IMR-90 (cell line): ENCODE measurements at regions not wholly inside any gene's neighbourhood (a gene's known extent, or its start where the extent isn't known, plus 50 kb on each side); places are given as distances from the start of the nearest gene placed in this dataset.

ENCODE experiments used
- ATAC-seq: fragments of 200-7000 bp; cut with Tn5 transposase; 2 replicates; pipeline ENCODE4 v1.9.1; 2020; ENCODE audit warnings: low read depth, mild to moderate bottlenecking, moderate library complexity
- BruUV-seq: library from RNA; stranded (reverse); fragments of 400-500 nt; replicated peaks from 2 replicates; lab custom pipeline; 2021; lab: Mats Ljungman, UMichigan
- CTCF ChIA-PET: fragments of 300-600 bp; formaldehyde crosslinking; extraction: SDS; loops from one replicate; lab custom pipeline; 2021; ENCODE audit warnings: antibody characterized with exemption; lab: Yijun Ruan, JAX
- POLR2A ChIA-PET: fragments of 300-600 bp; sonication (Branson Sonifier 250); formaldehyde crosslinking; loops from one replicate; lab custom pipeline; 2022; ENCODE audit warnings: antibody characterized with exemption; ENCODE audit not compliant: unreplicated experiment; lab: Charles Lee
- DNase-seq: peaks from one replicate; pipeline ENCODE4 v3.0.0; 2013
- H2AFZ ChIP-seq: replicated peaks from 2 replicates; pipeline ENCODE3; 2013; ENCODE audit warnings: low read length, mild to moderate bottlenecking; ENCODE audit not compliant: poor library complexity
- H2AK5ac ChIP-seq: 2 replicates; pipeline ENCODE4 v1.6.1; 2013; ENCODE audit warnings: low read depth, low read length, inconsistent platforms
- H2AK9ac ChIP-seq: replicated peaks from 2 replicates; pipeline ENCODE3; 2013; ENCODE audit warnings: mild to moderate bottlenecking, low read depth, low read length, moderate library complexity; ENCODE audit not compliant: poor library complexity
- H2BK120ac ChIP-seq: 2 replicates; pipeline ENCODE4 v1.6.1; 2013; ENCODE audit warnings: low read depth, low read length, inconsistent platforms
- H2BK15ac ChIP-seq: 3 replicates; pipeline ENCODE4 v1.6.1; 2013; ENCODE audit warnings: low read depth, low read length, inconsistent platforms
- H2BK20ac ChIP-seq: 2 replicates; pipeline ENCODE4 v1.6.1; 2013; ENCODE audit warnings: low read depth, mild to moderate bottlenecking, inconsistent platforms, low read length, moderate library complexity
- H2BK5ac ChIP-seq: 2 replicates; pipeline ENCODE4 v1.6.1; 2013; ENCODE audit warnings: mild to moderate bottlenecking, low read depth, low read length, inconsistent platforms; ENCODE audit not compliant: poor library complexity, severe bottlenecking
- H3K14ac ChIP-seq: replicated peaks from 2 replicates; pipeline ENCODE4 v1.6.1; 2013; ENCODE audit warnings: low read depth, low read length, inconsistent platforms
- H3K18ac ChIP-seq: 2 replicates; pipeline ENCODE4 v1.6.1; 2013; ENCODE audit warnings: low read depth, low read length, control low read depth
- H3K23ac ChIP-seq: 2 replicates; pipeline ENCODE4 v1.6.1; 2013; ENCODE audit warnings: low read depth, low read length, inconsistent platforms
- H3K27ac ChIP-seq: 2 replicates; pipeline ENCODE4 v1.5.1; 2013; ENCODE audit warnings: mild to moderate bottlenecking, control low read depth, low read length; ENCODE audit not compliant: insufficient read depth
- H3K27me3 ChIP-seq: 2 replicates; pipeline ENCODE4 v1.6.1; 2013; ENCODE audit warnings: low read length; ENCODE audit not compliant: control insufficient read depth, insufficient read depth
- H3K36me3 ChIP-seq: 2 replicates; pipeline ENCODE4 v1.6.1; 2013; ENCODE audit warnings: low read length, mixed read lengths; ENCODE audit not compliant: control insufficient read depth, insufficient read depth
- H3K4ac ChIP-seq: 2 replicates; pipeline ENCODE4 v1.6.1; 2013; ENCODE audit warnings: low read depth, low read length, inconsistent platforms
- H3K4me1 ChIP-seq: 2 replicates; pipeline ENCODE4 v1.6.1; 2013; ENCODE audit warnings: low read length, mixed read lengths; ENCODE audit not compliant: control insufficient read depth, insufficient read depth
- H3K4me2 ChIP-seq: 2 replicates; pipeline ENCODE4 v1.6.1; 2013; ENCODE audit warnings: low read depth, mild to moderate bottlenecking, control low read depth, low read length, moderate library complexity
- H3K4me3 ChIP-seq: 2 replicates; pipeline ENCODE4 v1.5.1; 2013; ENCODE audit warnings: low read depth, mild to moderate bottlenecking, control low read depth, low read length, moderate library complexity; ENCODE audit not compliant: insufficient read depth
- H3K56ac ChIP-seq: 2 replicates; pipeline ENCODE4 v1.6.1; 2013; ENCODE audit warnings: low read length, inconsistent platforms; ENCODE audit not compliant: insufficient read depth; ENCODE audit errors: extremely low read depth
- H3K79me1 ChIP-seq, 2 experiments: 2 replicates each; pipeline ENCODE4 v1.6.1; 2013; ENCODE audit warnings: low read length in 2 of 2, inconsistent platforms in 1 of 2, low read depth in 1 of 2
- H3K9ac ChIP-seq: 2 replicates; pipeline ENCODE4 v1.6.1; 2013; ENCODE audit warnings: low read depth, low read length, control low read depth
- H3K9me1 ChIP-seq: 2 replicates; pipeline ENCODE4 v1.6.1; 2013; ENCODE audit warnings: low read length, inconsistent platforms; ENCODE audit not compliant: insufficient read depth
- H3K9me3 ChIP-seq: 2 replicates; pipeline ENCODE4 v1.6.1; 2013; ENCODE audit warnings: low read length; ENCODE audit not compliant: control insufficient read depth, insufficient read depth
- H4K20me1 ChIP-seq: 2 replicates; pipeline ENCODE4 v1.6.1; 2013; ENCODE audit warnings: low read length, inconsistent platforms; ENCODE audit not compliant: insufficient read depth
- H4K5ac ChIP-seq: 2 replicates; pipeline ENCODE4 v1.6.1; 2013; ENCODE audit warnings: mild to moderate bottlenecking, low read depth, low read length, control low read depth
- H4K8ac ChIP-seq, 2 experiments: 2 replicates each; pipeline ENCODE4 v1.6.1; 2013; ENCODE audit warnings: low read depth in 2 of 2, low read length in 2 of 2, control low read depth in 1 of 2, inconsistent platforms in 1 of 2
- H4K91ac ChIP-seq: 2 replicates; pipeline ENCODE4 v1.6.1; 2013; ENCODE audit warnings: low read depth, low read length, inconsistent platforms; ENCODE audit not compliant: insufficient read depth
- BHLHE40 ChIP-seq: fragments of 150-350 bp; IDR thresholded peaks from 2 replicates; pipeline ENCODE4 v1.6.1; 2016; ENCODE audit warnings: mild to moderate bottlenecking, low read depth, low read length
- CEBPB ChIP-seq: IDR thresholded peaks from 2 replicates; pipeline ENCODE4 v1.6.1; 2012; ENCODE audit warnings: low read depth, low read length, improper control_type of control experiment
- CHD1 ChIP-seq: IDR thresholded peaks from 2 replicates; pipeline ENCODE4 v1.6.1; 2012; ENCODE audit warnings: low read depth, low read length, improper control_type of control experiment
- CTCF ChIP-seq: conservative IDR thresholded peaks from 2 replicates; pipeline ENCODE4 v1.5.1; 2012; ENCODE audit warnings: mild to moderate bottlenecking, low read depth, low read length, improper control_type of control experiment
- ELK1 ChIP-seq: fragments of 150-350 bp; IDR thresholded peaks from 2 replicates; pipeline ENCODE4 v1.6.1; 2016; ENCODE audit warnings: low read depth, mild to moderate bottlenecking, low read length, moderate library complexity, borderline replicate concordance
- FOS ChIP-seq: fragments of 150-350 bp; IDR thresholded peaks from 2 replicates; pipeline ENCODE4 v1.6.1; 2016; ENCODE audit warnings: low read depth, low read length
- MAFK ChIP-seq: IDR thresholded peaks from 2 replicates; pipeline ENCODE4 v1.6.1; 2012; ENCODE audit warnings: low read depth, low read length, improper control_type of control experiment
- MAZ ChIP-seq: IDR thresholded peaks from 2 replicates; pipeline ENCODE4 v1.6.1; 2012; ENCODE audit warnings: low read depth, mild to moderate bottlenecking, low read length, improper control_type of control experiment, moderate library complexity, borderline replicate concordance
- MXI1 ChIP-seq: IDR thresholded peaks from 2 replicates; pipeline ENCODE4 v1.6.1; 2012; ENCODE audit warnings: low read depth, mild to moderate bottlenecking, low read length, moderate library complexity, borderline replicate concordance
- NFE2L2 ChIP-seq: fragments of 150-350 bp; IDR thresholded peaks from 2 replicates; pipeline ENCODE4 v1.6.1; 2016; ENCODE audit warnings: low read depth, mild to moderate bottlenecking, low read length
- POLR2A ChIP-seq: IDR thresholded peaks from 2 replicates; pipeline ENCODE4 v1.6.1; 2012; ENCODE audit warnings: mild to moderate bottlenecking, low read depth, low read length
- RAD21 ChIP-seq: IDR thresholded peaks from 2 replicates; pipeline ENCODE4 v1.6.1; 2012; ENCODE audit warnings: low read length, improper control_type of control experiment
- RCOR1 ChIP-seq: IDR thresholded peaks from 2 replicates; pipeline ENCODE4 v1.6.1; 2012; ENCODE audit warnings: mild to moderate bottlenecking, low read length, improper control_type of control experiment; ENCODE audit not compliant: insufficient replicate concordance
- RFX5 ChIP-seq: IDR thresholded peaks from 2 replicates; pipeline ENCODE4 v1.8.0; 2012; ENCODE audit warnings: low read depth, mild to moderate bottlenecking, low read length, moderate library complexity
- SMC3 ChIP-seq: fragments of 150-350 bp; IDR thresholded peaks from 2 replicates; pipeline ENCODE4 v1.6.1; 2016; ENCODE audit warnings: low read depth, mild to moderate bottlenecking, antibody characterized with exemption, low read length, moderate library complexity
- USF2 ChIP-seq: fragments of 150-350 bp; IDR thresholded peaks from 2 replicates; pipeline ENCODE4 v1.6.1; 2017; ENCODE audit warnings: mild to moderate bottlenecking, antibody characterized with exemption, low read length, low read depth
- WGBS, 2 experiments: methylation state at CpG; one replicate each; pipeline versions ENCODE4 v1.1.5 to v1.1.7; 2013; ENCODE audit warnings: missing lambda C conversion rate in 2 of 2; ENCODE audit not compliant: insufficient read length in 1 of 2; ENCODE audit errors: extremely low coverage in 2 of 2; 5-methylcytosine and 5-hydroxymethylcytosine counted together
- dilution Hi-C: fragments of 300-500 bp; cut with HindIII; formaldehyde crosslinking; loops from one replicate; pipeline ENCODE4 v1.14.3; 2018; ENCODE audit warnings: low sequenced_read_pairs; ENCODE audit not compliant: unreplicated experiment
- in situ Hi-C: fragments of 300-500 bp; cut with MboI; formaldehyde crosslinking; loops from 3 replicates; pipeline ENCODE4 v1.14.3; 2019; ENCODE audit warnings: low sequenced_read_pairs, inconsistent platforms, mixed read lengths
- intact Hi-C: fragments of 100-400 bp; cut with micrococcal nuclease; formaldehyde crosslinking; loops from 2 replicates; pipeline ENCODE4 v1.10.0; 2022

GRCh38 chr12:107544937-107545336 is 140.7 kb upstream of the PWP1 start:
- H4K20me1 ChIP-seq = no peaks in the 10 kb centered on the region
- no peak for ATAC-seq
- no peak overlapping the region for H3K4me3 ChIP-seq
- dilution Hi-C loops (no loop called here), in situ Hi-C loops (no loop called here), intact Hi-C loops (no loop called here)
- H2AK5ac ChIP-seq = no peak overlapping the region
- no peak overlapping the region for H3K4me2 ChIP-seq
- CTCF ChIA-PET = no interaction called here
- no peaks in the 10 kb centered on the region for H3K9me3 ChIP-seq
- no peaks in the 10 kb centered on the region for H3K79me1 ChIP-seq
- H2AK9ac ChIP-seq = no peak overlapping the region
- TF ChIP-seq POLR2A (no peak), SMC3 (no peak), FOS (no peak), CTCF (no peak), ELK1 (no peak), MAZ (no peak), CHD1 (no peak), BHLHE40 (no peak), RFX5 (no peak), MAFK (no peak), RAD21 (no peak), CEBPB (no peak), RCOR1 (no peak), NFE2L2 (no peak), USF2 (no peak), MXI1 (no peak)
- no peak overlapping the region for H4K8ac ChIP-seq
- no peaks in the 10 kb centered on the region for H3K27me3 ChIP-seq
- H4K5ac ChIP-seq = no peak overlapping the region
- H2BK15ac ChIP-seq = no peak overlapping the region
- H3K36me3 ChIP-seq = no peaks in the 10 kb centered on the region
- H3K9me1 ChIP-seq = no peaks in the 10 kb centered on the region
- H2AFZ ChIP-seq = no peak overlapping the region
- H2BK5ac ChIP-seq = no peak overlapping the region
- no CpG with 5 or more reads among the region's 2 CpGs for WGBS, 2 experiments
- H3K18ac ChIP-seq = no peak overlapping the region
- POLR2A ChIA-PET = no interaction called here
- no peak overlapping the region for H3K9ac ChIP-seq
- no peak overlapping the region for H3K23ac ChIP-seq
- H2BK120ac ChIP-seq = no peak overlapping the region
- H2BK20ac ChIP-seq = no peak overlapping the region
- H3K4ac ChIP-seq = no peak overlapping the region
- H3K14ac ChIP-seq = no peak overlapping the region
- no peak overlapping the region for H4K91ac ChIP-seq
- DNase-seq = no peak
- no peak overlapping the region for H3K56ac ChIP-seq
- no peak overlapping the region for H3K27ac ChIP-seq
- no TSS peak for BruUV-seq
- no peaks in the 10 kb centered on the region for H3K4me1 ChIP-seq
